HG03439 (cell line): ENCODE measurements at regions not wholly inside any gene's neighbourhood (a gene's known extent, or its start where the extent isn't known, plus 50 kb on each side); places are given as distances from the start of the nearest gene placed in this dataset.
"Not testable (repeated sequence)": the region's sequence is repeated elsewhere in the genome, so short reads cannot be mapped to it uniquely, and the experiment has no call there.

Experiments used
- ATAC-seq: cut with Tn5 transposase; IDR thresholded peaks from one replicate; pipeline ENCODE4 v1.9.1; 2021; ENCODE audit warnings: mild to moderate bottlenecking, moderate library complexity; ENCODE audit not compliant: unreplicated experiment

DNA sequence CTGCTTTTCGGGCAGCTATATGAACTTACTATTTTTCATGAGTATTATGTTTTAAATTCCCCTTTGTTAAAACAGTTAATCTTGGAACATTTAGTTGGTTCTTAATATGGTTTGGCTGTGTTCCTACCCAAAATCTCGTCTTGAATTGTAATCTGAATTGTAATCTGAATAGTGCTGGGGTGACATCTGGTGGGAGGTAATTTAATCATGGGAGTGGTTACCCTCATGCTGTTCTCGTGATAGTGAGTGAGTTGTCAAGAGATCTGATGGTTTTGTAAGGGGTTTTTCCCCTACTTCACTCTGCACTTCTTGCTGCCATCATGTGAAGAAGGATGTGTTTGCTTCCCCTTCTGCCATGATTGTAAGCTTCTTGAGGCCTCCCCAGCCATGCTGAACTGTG, 305.4 kb upstream of the MAP3K7 start:
- ATAC-seq: no peak

DNA sequence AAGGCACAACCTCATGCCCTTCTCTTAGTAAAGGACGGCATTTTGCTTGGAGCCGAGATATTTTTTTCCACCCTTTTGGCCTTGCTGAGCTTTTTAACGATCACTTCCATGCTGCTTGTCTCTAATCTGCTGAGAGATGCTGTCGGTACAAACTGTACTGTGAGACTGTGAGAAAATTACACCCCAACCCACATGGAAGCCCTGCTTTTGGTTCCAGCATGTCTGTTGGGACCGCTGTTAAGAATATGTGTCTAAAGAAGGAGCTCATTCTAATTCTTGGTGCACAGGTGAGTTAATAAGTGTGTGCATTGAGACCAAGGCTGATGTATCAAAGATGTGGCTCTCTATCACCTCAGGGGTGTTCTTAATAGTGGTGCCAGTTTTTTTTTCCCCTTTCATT, 304.5 kb upstream of the MAP3K7 start:
- no peak for ATAC-seq

DNA sequence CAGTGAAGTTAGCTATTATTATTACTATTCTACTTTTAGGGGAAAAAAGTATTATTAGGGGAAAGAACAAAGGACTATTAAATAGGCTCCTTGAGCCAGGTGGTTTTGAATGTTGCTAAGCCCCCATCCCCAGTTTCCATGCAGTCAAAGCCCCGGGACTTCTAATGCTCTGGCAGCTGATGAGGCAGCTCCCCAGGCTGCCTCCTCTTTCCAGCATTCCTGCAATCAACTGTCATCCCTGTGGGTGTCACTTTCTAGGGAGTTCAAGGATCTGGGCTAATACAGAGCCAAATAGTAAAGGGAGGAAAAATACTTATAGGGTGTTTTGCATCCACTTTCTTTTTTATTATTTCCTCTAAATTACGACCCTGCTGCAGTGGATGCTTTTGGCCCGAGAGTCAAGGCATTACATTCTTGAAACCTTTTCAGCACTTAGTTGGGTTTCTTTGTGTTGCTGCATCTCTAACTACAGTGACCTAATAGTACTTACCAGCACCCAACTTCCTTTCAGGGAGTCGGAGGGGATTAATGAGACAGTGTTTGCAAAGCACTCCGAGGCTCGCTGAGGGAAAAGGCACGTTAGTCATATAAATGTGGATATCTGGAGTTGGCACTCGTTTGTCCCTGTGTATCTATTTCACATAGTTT, 303.9 kb upstream of the MAP3K7 start:
- no peak for ATAC-seq

DNA sequence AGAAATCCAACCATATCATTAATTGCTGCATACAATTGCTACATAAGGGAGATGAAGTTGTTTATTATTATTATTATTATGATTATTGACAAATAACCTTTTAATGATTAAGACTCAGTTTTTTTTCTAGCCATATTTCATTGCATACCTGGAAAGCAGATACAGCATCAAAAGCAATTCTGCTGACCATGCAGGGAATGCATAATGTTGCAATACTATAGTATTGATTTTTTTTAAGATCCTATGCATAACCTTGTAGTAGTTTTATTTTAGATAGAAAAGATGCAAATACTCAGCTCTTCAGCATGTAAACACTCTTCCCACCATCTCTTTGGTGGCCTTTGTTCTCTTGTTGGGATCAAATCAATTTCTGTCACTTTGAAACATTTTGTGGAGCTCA, 300.9 kb upstream of the MAP3K7 start:
- no peak for ATAC-seq

DNA sequence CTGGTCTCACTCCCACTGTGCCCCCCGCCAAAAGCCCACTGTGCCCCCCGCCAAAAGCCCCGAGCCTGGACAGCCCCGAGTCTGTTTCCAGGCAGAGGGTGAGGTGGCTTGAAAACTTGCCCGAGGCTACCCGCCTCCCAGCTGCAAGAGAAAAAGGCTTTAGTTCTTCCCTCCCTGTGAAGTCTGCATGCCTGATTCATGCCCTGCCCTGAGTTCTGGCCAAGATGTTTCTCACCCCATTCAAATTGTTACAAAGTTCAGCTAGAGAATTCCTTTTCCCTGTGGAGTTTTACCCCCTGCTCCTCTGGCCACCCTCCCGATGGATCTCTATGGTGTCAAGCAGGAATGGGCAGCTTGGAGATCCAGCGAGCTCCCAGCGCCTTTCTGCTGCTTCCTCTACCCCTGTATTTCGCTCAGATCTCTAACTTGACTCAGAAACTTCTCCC, 298.8 kb upstream of the MAP3K7 start:
- ATAC-seq: no peak

DNA sequence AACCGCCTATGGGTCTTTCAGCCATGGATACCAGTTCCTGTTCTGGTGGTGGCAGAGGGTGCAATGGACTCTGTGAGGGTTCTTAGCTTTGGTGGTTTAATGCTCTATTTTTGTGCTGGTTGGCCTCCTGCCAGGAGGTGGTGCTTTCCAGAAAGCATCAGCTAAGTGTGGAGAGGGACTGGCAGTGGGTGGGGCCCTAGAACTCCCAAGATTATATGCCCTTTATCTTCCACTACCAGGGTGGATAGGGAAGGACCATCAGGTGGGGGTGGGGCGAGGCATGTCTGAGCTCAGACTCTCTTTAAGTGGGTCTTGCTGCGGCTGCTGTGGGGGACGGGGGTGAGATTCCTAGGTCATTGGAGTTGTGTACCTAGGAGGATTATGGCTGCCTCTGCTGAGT, 298.3 kb upstream of the MAP3K7 start:
- ATAC-seq: not testable (repeated sequence)

DNA sequence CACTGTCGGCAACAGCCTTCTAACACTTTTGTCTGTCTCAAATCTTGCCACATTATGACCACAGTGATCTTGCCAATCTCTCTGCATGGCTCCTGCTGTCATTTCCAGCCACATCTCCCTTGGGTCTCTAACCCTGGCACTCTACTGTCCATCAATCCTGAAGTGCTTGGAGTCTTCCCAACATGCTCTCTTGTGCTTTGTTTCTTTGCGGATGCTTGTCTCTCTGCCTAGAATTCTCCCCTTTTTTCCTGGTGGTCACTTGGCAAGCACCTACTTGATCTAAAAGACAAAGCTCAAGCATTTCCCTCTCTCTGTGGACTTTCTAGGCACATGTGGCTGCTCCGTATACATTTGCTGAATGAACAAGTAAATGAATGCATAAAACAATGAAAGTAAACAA, 290.7 kb upstream of the MAP3K7 start:
- no peak for ATAC-seq

DNA sequence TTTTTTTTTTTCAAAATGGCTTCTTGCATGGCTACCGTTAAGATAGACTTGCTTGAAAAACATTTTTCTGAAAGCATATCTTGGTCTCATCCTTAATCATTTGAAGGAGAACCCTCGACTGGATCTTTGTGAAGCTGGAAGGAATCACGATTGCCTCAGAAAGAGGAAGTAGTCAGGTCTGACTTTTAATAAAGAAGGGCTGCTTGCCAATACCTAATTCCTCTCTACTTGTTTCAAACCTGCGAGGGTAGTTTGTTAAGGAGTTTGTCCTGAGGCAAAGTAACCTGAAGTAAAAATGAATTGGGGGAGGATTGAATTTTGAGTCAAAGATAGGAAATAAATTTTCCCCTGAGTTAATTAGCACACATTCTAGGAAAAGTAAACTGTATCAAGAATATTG, 288.1 kb upstream of the MAP3K7 start:
- ATAC-seq: no peak

DNA sequence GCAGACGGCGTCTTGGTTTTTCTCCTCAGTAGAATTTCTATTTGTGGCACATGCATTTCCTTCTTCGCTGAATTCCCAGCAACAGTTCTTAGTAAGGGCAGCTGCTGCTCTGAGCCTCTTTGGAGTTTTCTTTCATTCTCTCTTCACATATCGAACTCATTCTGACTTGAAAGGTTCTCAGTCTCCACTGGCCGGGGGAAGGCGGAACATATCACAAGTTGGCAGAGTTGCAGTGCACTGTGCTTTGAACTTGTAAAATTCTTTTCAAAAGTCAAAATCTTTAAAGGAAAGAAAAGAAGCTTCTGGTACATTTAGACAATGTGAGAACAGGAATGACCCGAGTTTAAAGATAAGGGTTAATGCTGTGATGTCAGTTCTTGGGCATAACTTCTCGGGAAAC, 286.1 kb upstream of the MAP3K7 start:
- no peak for ATAC-seq

DNA sequence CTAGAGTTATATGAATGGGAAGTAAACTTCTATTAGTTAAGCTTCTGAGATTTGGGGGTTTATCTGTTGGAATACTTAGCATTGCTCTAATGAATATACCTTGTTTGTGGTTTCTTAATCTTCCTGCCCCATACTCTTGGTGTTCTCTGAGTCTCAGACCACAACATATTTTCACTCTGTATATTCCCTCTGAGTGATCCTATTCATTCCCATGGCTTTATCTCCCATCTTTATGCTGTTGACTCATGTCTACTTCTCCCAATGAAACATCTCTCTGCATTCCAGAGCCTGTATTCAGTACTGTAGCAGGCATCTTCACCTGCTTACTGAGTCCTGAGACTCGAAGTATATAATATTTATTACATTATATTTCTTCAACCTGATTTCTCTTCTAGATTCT, 283.7 kb upstream of the MAP3K7 start:
- ATAC-seq: no peak

DNA sequence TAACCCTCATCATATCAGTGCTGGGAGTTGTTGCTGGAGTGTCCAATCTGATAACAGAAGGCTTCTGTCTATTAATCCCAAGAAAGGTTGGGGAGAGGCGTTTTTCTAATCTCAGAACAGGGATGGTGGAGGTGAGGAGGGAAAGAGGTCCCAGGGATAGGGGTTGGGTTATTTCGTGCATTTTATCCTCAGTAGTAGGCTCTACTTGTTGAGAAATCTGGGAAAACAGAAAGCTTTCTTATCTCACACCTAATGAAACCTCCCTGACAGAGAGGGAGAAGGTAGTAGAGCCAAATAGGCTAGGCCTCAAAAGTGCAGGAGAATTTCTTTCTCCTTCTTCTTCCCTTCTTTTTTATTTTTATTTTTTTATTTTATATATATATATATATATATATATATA, 281.8 kb upstream of the MAP3K7 start:
- no peak for ATAC-seq

DNA sequence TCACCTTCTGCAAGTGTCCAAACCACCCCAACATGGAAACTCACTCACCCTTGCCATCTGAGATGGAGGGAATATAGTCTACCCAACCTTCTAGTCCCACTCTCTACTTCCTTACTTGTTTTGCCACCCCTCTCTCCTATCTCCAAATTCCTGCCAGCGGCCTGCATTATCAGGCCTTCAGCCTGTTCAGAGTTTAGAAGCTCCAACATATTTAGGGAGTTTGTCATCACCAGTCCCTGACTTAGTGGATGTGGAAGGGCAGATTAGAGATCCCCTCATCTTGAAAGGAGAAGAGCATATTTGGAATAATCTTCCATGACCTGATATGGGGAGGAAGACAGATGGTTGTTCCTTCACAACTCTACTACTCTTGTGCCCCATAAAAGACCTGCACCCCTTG, 281.4 kb upstream of the MAP3K7 start:
- no peak for ATAC-seq

DNA sequence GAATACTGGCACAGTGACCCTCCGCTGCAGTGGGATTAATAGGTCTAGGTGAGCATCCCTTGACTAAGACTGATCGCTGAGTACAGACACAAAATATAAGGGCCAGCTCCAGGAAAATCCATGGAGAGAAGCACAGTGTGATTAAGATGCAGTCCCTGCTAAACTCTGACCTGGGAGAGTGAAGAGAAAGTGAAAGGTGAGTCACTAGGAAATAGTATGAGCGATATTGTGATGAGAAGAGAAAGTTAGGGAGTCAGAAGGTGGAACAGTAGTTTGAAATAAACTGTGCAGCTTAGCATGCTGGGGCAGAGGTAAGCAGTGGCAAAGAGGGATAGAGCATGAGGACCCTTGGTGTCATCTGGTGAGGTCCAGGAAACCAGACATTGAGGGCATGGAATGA, 278.6 kb upstream of the MAP3K7 start:
- no peak for ATAC-seq

DNA sequence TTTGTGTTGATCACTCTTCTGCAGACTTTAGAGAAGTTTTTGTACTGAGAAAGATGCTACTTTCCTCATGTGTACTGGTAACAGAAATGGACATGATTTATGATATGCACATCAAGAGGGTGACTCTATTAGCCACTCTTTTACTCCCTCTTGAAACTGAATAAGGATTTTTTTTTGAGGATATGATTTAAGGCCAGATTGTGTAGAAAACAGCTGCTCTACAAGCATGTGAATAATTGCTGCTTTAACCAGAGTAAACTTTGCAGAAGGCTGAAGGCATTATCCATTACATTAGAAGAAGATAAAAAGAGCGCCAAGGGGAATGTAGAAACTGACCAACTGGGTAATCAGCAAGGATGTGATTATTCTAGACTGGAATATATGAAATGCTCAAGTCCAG, 276.2 kb upstream of the MAP3K7 start:
- ATAC-seq: no peak

DNA sequence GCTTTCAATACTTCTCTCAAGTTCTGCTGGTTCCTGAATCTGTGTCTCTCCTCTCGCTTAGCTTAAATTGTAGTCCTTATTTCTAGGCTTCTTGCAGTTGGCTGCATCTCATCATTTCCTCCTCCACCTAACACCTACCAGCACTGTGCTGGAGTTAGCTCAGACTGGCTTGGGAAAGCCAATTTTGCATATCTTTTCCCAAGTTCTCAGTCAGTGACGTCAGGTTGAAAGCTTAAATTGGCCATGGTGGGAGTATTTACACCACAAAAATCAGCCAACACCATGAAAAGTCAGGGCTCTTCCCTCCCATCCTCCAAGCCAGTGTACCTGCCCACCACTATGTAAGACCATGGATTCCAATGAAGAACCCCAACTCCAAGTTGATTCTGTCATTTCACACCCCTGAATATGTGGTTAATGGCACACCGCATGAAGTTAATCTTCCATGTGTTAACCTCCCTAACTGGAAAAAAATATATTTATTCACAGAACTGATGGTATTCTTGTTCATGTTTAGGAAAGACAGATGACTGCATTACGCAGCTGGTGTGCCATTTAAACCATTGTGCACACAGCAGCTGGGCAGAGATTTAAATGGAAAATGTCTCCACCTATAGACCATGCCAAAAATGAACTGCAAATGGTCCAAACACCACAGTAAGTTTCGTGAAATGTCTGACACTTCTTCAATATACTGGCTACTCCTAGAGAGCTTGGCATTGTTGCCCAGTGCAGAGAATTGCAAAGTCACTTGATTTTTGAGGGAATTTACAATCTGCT, 274.1 kb upstream of the MAP3K7 start:
- ATAC-seq: no peak

DNA sequence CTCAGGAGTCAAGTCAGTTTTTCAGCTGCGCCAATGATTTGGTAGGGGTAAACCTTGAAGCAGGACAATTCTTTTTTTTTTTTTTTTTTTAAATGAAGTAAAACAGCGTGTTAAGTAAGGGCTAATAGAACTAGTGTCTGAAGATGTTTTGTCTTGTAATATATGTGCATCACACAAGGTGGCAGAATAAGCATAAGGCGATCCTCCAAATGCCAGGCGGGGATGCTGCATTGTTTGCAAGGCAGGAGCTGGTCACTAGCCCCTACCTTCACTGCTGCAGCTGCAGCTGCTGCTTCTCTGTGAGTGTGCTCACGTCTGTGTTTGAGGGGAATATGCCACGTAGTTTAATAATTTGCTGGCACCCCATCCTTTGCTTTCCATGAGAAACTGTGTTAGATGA, 272.7 kb upstream of the MAP3K7 start:
- ATAC-seq: no peak

DNA sequence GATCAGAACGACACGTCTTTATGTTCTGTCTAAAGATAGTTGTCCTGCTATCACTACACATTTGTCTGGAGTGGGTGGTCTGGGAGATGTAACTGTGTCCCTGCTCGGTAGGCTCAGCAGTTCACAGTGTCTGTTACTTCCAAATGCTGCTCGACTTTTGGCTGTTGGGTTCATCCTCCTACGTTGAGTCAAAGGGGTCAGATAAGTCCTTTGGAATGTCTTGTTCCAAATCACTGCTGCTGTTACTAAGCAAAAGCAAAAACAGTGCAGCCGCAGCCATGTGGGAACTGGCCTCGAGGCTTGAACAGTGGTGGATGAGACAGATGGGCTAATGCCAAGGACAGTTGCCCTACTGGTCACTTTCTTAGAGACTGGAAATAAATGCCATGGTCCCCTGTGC, 272.2 kb upstream of the MAP3K7 start:
- no peak for ATAC-seq

DNA sequence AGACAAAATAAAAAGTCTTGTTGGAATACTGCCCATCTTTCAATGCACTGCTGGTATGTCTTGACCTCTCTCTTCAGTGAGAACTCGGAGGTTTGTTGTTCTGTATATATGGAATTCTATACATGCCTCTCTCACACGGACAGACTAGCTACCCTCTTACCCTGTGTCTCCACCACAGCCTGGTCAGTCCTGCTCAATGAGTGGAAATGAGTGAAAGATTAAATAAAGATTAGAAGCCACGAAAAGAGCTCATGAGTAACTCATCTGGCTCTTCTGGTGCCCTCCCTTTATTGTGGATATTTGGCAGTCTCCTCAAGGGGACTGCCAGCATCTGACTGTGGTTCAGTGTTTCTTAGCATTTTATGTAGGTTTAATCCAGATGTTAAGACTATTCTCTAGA, 262.8 kb upstream of the MAP3K7 start:
- ATAC-seq: no peak

DNA sequence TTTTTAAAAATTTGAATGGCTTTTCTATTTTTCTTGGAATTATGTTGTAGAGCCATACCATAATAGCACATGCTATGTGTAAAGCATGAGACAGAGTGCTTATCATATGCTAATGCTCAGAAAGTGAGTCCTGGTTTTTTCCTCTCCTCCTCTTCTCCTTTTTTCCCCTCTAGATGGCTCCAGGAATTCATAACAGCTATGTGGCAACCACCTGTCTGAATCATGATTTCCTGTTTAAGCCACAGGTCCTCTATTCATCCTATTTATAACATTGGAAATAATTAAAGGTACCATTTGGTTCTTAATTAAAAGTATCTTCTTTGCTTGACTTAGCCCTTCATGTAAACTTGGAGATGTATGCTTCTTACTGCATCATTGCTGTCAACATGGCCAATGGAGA, 260.0 kb upstream of the MAP3K7 start:
- ATAC-seq: no peak

DNA sequence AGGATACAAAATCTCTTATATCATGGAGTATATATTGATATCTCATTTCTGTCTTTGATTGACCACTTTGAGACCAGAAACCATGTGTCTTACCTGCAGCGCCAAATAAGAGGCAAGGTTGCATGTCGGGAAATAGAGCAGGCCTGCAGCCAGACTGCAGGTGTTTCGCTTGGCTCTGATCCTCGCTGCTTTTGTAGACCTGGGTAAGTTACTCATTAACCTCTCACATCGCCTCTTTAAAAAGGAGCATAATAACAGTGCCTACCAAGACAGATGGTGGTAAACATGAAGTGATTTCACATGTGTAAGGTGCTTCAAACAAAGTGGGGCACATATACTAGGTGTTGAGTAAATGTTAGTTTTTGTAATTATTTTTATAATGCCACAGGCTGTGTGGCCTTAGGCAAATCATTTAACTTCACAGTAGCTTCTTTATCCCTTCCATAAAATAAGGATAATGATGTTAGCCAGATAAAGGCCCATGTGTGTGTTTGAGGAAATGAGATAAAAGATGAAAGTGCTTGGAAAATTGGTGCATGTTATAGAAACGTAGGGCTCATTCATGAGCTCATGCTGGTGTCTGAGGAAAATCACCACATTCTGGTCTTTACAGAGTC, 248.8 kb upstream of the MAP3K7 start:
- ATAC-seq: no peak

DNA sequence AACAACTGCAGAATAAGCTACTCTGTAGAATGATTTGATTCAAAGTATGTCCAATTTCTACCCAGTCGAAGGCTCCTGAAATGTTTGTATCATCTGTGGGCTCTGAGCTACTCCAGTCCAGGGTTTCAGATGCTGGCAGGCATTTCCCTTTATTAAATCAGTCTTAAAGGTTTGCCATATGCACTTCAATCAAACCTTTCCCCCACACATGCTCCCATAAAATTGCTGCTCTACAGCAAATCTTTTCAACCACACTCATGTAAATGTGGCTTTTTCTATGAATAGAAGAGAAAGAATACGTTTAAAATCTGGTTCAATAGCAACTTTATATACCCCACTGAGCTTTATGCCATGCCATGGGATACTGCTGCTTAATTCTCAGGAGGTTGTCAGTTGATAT, 242.4 kb upstream of the MAP3K7 start:
- ATAC-seq: no peak

DNA sequence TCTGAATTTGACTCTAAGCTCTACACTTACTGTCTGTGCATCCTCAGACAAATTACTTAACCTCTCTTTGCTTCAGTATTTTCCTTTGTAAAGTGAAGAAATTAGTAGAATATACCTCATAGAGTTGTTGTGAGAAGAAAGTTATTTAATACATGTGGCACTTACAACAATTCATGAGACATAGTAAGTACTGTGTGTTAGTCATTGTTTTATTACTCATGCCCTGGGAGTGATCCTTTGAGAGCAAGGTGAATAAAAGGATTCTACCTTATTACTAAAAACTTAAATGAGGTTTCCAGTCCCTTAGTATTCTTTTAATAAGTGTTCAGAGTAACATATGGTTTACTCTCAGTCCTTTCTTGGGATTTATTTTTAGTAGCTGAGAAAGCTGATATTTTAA, 233.6 kb upstream of the MAP3K7 start:
- ATAC-seq: no peak
